Progenitor cell of endocrine pancreas (in vitro differentiated cells): ENCODE measurements at regions not wholly inside any gene's neighbourhood (a gene's known extent, or its start where the extent isn't known, plus 50 kb on each side); places are given as distances from the start of the nearest gene placed in this dataset.

Experiments used
- DNase-seq: peaks from one replicate; pipeline ENCODE4 v3.0.0; 2021; ENCODE audit warnings: low spot score; ENCODE audit not compliant: unreplicated experiment
- H3K27ac Mint-ChIP-seq: 2 replicates; pipeline ENCODE4 v1.8.0; 2021; ENCODE audit warnings: mild to moderate bottlenecking, moderate library complexity, mixed read lengths
- H3K27me3 Mint-ChIP-seq: 2 replicates; pipeline ENCODE4 v1.8.0; 2021; ENCODE audit warnings: mixed read lengths
- H3K36me3 Mint-ChIP-seq: 2 replicates; pipeline ENCODE4 v1.8.0; 2022; ENCODE audit warnings: mixed read lengths; ENCODE audit not compliant: insufficient read depth
- H3K4me1 Mint-ChIP-seq: 2 replicates; pipeline ENCODE4 v1.8.0; 2021; ENCODE audit warnings: low read depth, mixed read lengths
- H3K4me3 Mint-ChIP-seq: 2 replicates; pipeline ENCODE4 v1.8.0; 2021; ENCODE audit warnings: low read depth, mild to moderate bottlenecking, moderate library complexity, mixed read lengths
- H3K9me3 Mint-ChIP-seq: 2 replicates; pipeline ENCODE4 v1.8.0; 2021; ENCODE audit warnings: low read depth, mixed read lengths
- TF ChIP-seq, protein P1 (sequence below): fragments of 200-600 bp; sonication (generic); IDR thresholded peaks from one replicate; pipeline ENCODE4 v1.5.0; 2021; ENCODE audit warnings: antibody characterized with exemption, mild to moderate bottlenecking; ENCODE audit not compliant: unreplicated experiment

DNA sequence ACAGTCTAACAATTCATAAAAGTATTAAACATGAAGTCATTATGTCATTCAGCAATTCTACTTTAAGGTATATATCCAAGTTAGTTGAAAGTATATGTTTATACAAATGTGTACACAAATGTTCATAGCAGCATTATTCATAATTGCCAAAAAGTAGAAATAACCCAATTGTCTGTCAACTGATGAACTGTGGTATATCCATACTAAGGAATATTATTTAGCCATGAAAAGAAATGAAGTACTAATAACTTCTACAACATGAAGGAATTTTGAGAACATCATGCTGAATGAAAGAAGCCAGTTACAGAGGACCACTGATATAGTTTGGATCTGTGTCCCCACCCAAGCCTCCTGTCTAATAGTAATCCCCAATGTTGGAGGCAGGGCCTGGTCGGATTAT is 224.3 kb downstream of the SPATA31D1 start:
- H3K9me3 Mint-ChIP-seq = peaks cover 2% of the 10 kb centered on the region
- H3K27ac Mint-ChIP-seq = no peak overlapping the region
- TF ChIP-seq, protein P1, sequence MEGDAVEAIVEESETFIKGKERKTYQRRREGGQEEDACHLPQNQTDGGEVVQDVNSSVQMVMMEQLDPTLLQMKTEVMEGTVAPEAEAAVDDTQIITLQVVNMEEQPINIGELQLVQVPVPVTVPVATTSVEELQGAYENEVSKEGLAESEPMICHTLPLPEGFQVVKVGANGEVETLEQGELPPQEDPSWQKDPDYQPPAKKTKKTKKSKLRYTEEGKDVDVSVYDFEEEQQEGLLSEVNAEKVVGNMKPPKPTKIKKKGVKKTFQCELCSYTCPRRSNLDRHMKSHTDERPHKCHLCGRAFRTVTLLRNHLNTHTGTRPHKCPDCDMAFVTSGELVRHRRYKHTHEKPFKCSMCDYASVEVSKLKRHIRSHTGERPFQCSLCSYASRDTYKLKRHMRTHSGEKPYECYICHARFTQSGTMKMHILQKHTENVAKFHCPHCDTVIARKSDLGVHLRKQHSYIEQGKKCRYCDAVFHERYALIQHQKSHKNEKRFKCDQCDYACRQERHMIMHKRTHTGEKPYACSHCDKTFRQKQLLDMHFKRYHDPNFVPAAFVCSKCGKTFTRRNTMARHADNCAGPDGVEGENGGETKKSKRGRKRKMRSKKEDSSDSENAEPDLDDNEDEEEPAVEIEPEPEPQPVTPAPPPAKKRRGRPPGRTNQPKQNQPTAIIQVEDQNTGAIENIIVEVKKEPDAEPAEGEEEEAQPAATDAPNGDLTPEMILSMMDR = no peak
- no peaks in the 10 kb centered on the region for H3K4me1 Mint-ChIP-seq
- H3K27me3 Mint-ChIP-seq = no peaks in the 10 kb centered on the region
- no peak overlapping the region for H3K4me3 Mint-ChIP-seq
- DNase-seq = no peak
- no peaks in the 10 kb centered on the region for H3K36me3 Mint-ChIP-seq

DNA sequence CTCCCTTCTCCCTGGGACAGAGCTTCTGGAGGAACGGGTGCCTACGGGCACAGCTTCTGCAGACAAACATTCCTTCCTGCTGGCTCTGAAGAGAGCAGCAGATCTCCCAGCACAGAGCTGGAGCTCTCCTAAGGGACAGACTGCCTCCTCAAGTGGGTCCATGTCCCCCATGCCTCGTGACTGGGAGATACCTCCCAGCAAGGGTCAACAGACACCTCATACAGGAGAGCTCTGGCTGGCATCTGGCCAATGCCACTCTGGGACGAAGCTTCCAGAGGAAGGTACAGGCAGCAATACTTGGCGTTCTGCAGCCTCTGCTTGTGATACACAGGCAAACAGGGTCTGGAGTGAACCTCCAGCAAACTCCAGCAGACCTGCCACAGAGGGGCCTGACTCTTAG is 227.9 kb downstream of the SPATA31D1 start:
- H3K27ac Mint-ChIP-seq = no peak overlapping the region
- TF ChIP-seq, protein P1 = no peak
- no peak overlapping the region for H3K4me3 Mint-ChIP-seq
- H3K9me3 Mint-ChIP-seq = peaks cover 8% of the 10 kb centered on the region
- DNase-seq = no peak
- H3K4me1 Mint-ChIP-seq = no peaks in the 10 kb centered on the region
- H3K27me3 Mint-ChIP-seq = no peaks in the 10 kb centered on the region
- H3K36me3 Mint-ChIP-seq = no peaks in the 10 kb centered on the region

DNA sequence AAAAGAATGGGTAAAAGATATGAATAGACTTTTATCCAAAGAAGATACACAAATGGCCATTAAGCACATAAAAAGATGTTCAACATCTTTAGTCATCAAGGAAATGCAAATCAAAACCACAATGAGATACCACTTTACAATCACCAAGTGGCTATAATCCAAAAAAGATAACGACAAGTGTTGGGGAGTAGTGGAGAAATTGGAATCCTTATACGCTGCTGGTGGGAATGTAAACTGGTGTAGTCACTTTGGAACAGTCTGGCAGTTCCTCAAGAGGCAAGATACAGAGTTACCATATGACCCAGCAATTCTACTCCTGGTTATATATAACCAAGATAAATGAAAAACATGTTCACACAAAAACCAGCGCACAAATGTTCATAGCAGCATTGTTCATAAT is 234.9 kb downstream of the SPATA31D1 start:
- H3K9me3 Mint-ChIP-seq = peaks cover 14% of the 10 kb centered on the region
- no peak for DNase-seq
- H3K4me3 Mint-ChIP-seq = no peak overlapping the region
- no peaks in the 10 kb centered on the region for H3K27me3 Mint-ChIP-seq
- TF ChIP-seq, protein P1 = no peak
- no peaks in the 10 kb centered on the region for H3K36me3 Mint-ChIP-seq
- H3K4me1 Mint-ChIP-seq = no peaks in the 10 kb centered on the region
- no peak overlapping the region for H3K27ac Mint-ChIP-seq

DNA sequence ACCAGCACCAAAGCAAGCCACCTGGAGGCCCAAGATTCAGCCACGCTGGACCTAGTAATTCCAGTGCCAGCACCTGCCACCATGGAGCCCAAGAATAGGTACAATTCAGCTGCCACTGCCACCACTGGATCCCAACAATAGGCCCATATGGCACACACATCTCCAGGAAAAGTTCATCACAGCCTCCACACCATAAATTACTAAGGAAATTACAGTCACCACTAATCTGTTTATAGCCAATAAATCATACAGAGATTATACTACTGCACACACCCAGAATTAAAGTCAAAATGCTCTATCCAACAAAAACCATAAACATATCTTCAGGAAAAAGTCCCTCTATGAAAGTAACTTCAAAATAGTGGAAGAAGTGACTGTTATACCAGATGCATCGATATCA is 242.8 kb downstream of the SPATA31D1 start:
- DNase-seq = no peak
- TF ChIP-seq, protein P1 = no peak
- peaks cover 16% of the 10 kb centered on the region for H3K9me3 Mint-ChIP-seq
- H3K4me3 Mint-ChIP-seq = no peak overlapping the region
- H3K4me1 Mint-ChIP-seq = no peaks in the 10 kb centered on the region
- no peak overlapping the region for H3K27ac Mint-ChIP-seq
- H3K36me3 Mint-ChIP-seq = no peaks in the 10 kb centered on the region
- no peaks in the 10 kb centered on the region for H3K27me3 Mint-ChIP-seq

DNA sequence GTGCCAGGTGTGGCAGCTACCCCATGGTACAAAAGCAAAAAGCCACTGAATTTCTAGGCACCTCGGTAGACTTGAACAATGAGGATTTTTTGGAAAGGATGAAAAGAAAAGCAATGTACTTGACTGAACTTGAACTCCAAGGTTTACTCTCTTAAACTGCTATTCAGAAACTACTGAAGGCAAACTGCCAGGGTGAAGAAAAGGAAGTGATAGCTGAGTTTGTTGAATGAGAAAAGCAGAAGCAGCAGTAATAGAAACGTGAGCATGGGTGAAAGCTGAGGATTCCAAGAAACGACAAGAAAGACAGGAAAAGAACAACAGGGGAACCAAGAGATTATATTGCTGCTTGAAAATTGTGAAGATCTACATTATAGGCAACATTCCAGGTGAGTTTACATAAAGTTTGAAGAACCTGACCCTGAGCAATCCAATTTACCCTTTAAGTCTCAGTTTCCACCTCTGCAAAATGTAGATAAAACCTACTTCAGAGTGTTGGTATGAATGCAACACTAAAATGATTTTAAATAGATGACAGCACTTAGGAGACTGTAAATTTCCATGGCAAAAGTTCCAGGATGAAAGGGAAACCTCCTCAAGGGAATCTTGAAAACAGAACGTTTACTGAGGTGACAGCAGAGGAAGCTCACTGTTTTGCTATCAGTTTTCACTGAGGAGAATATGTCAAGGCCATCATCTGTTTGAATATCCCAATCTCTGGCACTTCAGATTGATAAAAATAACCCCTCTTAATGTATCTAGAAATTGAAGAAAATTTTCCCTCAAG is 245.8 kb downstream of the SPATA31D1 start:
- Mint-ChIP-seq H3K27me3 (no peaks in the 10 kb centered on the region), H3K36me3 (no peaks in the 10 kb centered on the region), H3K27ac (no peak overlapping the region), H3K4me3 (no peak overlapping the region), H3K9me3 (peaks cover 11% of the 10 kb centered on the region), H3K4me1 (no peaks in the 10 kb centered on the region)
- TF ChIP-seq, protein P1 = no peak
- no peak for DNase-seq
